ENCODE measurements at regions not wholly inside any gene's neighbourhood (a gene's known extent, or its start where the extent isn't known, plus 50 kb on each side); places are given as distances from the start of the nearest gene placed in this dataset.

DNA sequence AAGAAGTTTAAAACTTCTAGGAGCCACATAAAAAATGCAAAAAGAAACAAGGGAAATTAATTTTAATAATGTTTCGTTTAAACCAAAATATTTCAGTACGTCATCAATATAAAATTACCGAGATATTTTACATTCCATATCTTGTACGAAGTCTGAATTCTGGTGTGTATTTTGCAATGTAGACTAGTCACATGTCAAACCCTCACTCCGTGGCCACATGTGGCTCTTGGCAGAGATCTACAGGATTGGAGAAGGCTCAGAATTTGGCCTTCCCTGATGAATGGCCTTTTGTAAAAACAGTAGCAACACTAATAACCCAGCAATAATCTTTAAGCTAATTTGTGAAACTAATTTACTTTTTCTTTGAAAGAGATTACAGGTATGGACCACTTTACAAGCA is 217.1 kb downstream of the PRL start:
- Histone ChIP-seq H3K36me3 (ENCODE audit: control insufficient read depth, insufficient read depth, low read length) (no peaks in the 10 kb centered on the region), H3K27ac (ENCODE audit: low read length) (no peak overlapping the region), H3K27me3 (ENCODE audit: control insufficient read depth, insufficient read depth, low read length) (no peaks in the 10 kb centered on the region), H3K9me3 (ENCODE audit: control insufficient read depth, insufficient read depth, low read length) (no peaks in the 10 kb centered on the region), H3K4me1 (ENCODE audit: control insufficient read depth, insufficient read depth, low read length) (no peaks in the 10 kb centered on the region), H3K4me3 (ENCODE audit: low read length) (no peak overlapping the region)
- Mint-ChIP-seq H3K9me3 (no peaks in the 10 kb centered on the region), H3K4me3 (no peak overlapping the region), H3K36me3 (no peaks in the 10 kb centered on the region), H3K27me3 (ENCODE audit: low read depth in 2 of 2) (no peaks in the 10 kb centered on the region), H3K4me1 (no peaks in the 10 kb centered on the region), H3K27ac (no peak overlapping the region)
- intact Hi-C loops (cut with micrococcal nuclease) = no loop called here
- TF ChIP-seq CTCF (IDR thresholded peaks at IDR 0.05) = no peak
- DNase-seq = no peak
- WGBS (ENCODE audit: insufficient coverage) = 96% methylated on average over 4 of the region's 5 CpGs
- no peak for ATAC-seq

- Mint-ChIP-seq H3K36me3 (no peaks in the 10 kb centered on the region), H3K9me3 (peaks cover 0 to 2% of the 10 kb centered on the region in 2 donors), H3K4me3 (no peak overlapping the region), H3K27ac (no peak overlapping the region), H3K4me1 (no peaks in the 10 kb centered on the region), H3K27me3 (ENCODE audit: low read depth in 2 of 2) (no peaks in the 10 kb centered on the region)
- ATAC-seq (no peak), DNase-seq (no peak)
- Histone ChIP-seq H3K36me3 (ENCODE audit: control insufficient read depth, insufficient read depth, low read length) (no peaks in the 10 kb centered on the region), H3K27ac (ENCODE audit: low read length) (no peak overlapping the region), H3K27me3 (ENCODE audit: control insufficient read depth, insufficient read depth, low read length) (no peaks in the 10 kb centered on the region), H3K9me3 (ENCODE audit: control insufficient read depth, insufficient read depth, low read length) (no peaks in the 10 kb centered on the region), H3K4me3 (ENCODE audit: low read length) (no peak overlapping the region), H3K4me1 (ENCODE audit: control insufficient read depth, insufficient read depth, low read length) (no peaks in the 10 kb centered on the region)
- TF ChIP-seq CTCF (IDR thresholded peaks at IDR 0.05) = no peak
- intact Hi-C loops (cut with micrococcal nuclease) = no loop called here
- 93% methylated on average over 4 of the region's 4 CpGs for WGBS (ENCODE audit: insufficient coverage)
These were observed 215.1 kb downstream of the PRL start for GRCh38 chr6:22081709-22082108.

GRCh38 chr6:22082218-22082617 is 214.6 kb downstream of the PRL start:
- H3K36me3 Mint-ChIP-seq = no peaks in the 10 kb centered on the region
- Histone ChIP-seq H3K4me1 (ENCODE audit: control insufficient read depth, insufficient read depth, low read length) (no peaks in the 10 kb centered on the region), H3K4me3 (ENCODE audit: low read length) (no peak overlapping the region), H3K36me3 (ENCODE audit: control insufficient read depth, insufficient read depth, low read length) (no peaks in the 10 kb centered on the region), H3K27ac (ENCODE audit: low read length) (no peak overlapping the region), H3K9me3 (ENCODE audit: control insufficient read depth, insufficient read depth, low read length) (no peaks in the 10 kb centered on the region), H3K27me3 (ENCODE audit: control insufficient read depth, insufficient read depth, low read length) (no peaks in the 10 kb centered on the region)
- no peaks in the 10 kb centered on the region for H3K27me3 Mint-ChIP-seq (ENCODE audit: low read depth in 2 of 2)
- DNase-seq = no peak
- intact Hi-C loops (cut with micrococcal nuclease) = no loop called here
- TF ChIP-seq CTCF (IDR thresholded peaks at IDR 0.05) = no peak
- H3K27ac Mint-ChIP-seq = no peak overlapping the region
- H3K9me3 Mint-ChIP-seq = peaks cover 0 to 2% of the 10 kb centered on the region in 2 donors
- no peak overlapping the region for H3K4me3 Mint-ChIP-seq
- no peaks in the 10 kb centered on the region for H3K4me1 Mint-ChIP-seq
- WGBS (ENCODE audit: insufficient coverage) = 92% methylated on average over 2 of the region's 3 CpGs
- ATAC-seq = no peak

GRCh38 chr6:22083119-22083518 is 213.7 kb downstream of the PRL start:
- no peaks in the 10 kb centered on the region for H3K36me3 Mint-ChIP-seq
- H3K27me3 Mint-ChIP-seq (ENCODE audit: low read depth in 2 of 2) = no peaks in the 10 kb centered on the region
- Histone ChIP-seq H3K4me1 (ENCODE audit: control insufficient read depth, insufficient read depth, low read length) (no peaks in the 10 kb centered on the region), H3K27me3 (ENCODE audit: control insufficient read depth, insufficient read depth, low read length) (no peaks in the 10 kb centered on the region), H3K36me3 (ENCODE audit: control insufficient read depth, insufficient read depth, low read length) (no peaks in the 10 kb centered on the region), H3K27ac (ENCODE audit: low read length) (no peak overlapping the region), H3K9me3 (ENCODE audit: control insufficient read depth, insufficient read depth, low read length) (no peaks in the 10 kb centered on the region), H3K4me3 (ENCODE audit: low read length) (no peak overlapping the region)
- ATAC-seq (no peak), DNase-seq (no peak)
- H3K4me1 Mint-ChIP-seq = no peaks in the 10 kb centered on the region
- H3K9me3 Mint-ChIP-seq = peaks cover 0 to 2% of the 10 kb centered on the region in 2 donors
- no peak overlapping the region for H3K4me3 Mint-ChIP-seq
- TF ChIP-seq CTCF (IDR thresholded peaks at IDR 0.05) = no peak
- no CpG with 5 or more reads among the region's 1 CpG for WGBS (ENCODE audit: insufficient coverage)
- H3K27ac Mint-ChIP-seq = no peak overlapping the region
- intact Hi-C loops (cut with micrococcal nuclease) = no loop called here
